CD14-positive monocyte (primary cell): ENCODE measurements at regions not wholly inside any gene's neighbourhood (a gene's known extent, or its start where the extent isn't known, plus 50 kb on each side); places are given as distances from the start of the nearest gene placed in this dataset.
A peak's percentile ranks its signal among the peaks of the same experiment; 100 is the strongest.

Source experiments
- DNase-seq, 3 donors: peaks; one replicate each; pipeline ENCODE4 v3.0.0-alpha.2; 2011 to 2022
- H2AFZ ChIP-seq: 2 replicates; pipeline ENCODE4 v1.6.0; 2012; ENCODE audit warnings: mild to moderate bottlenecking, low read depth, low read length, inconsistent platforms; ENCODE audit not compliant: insufficient read depth, poor library complexity, severe bottlenecking
- H3K27ac ChIP-seq, 2 donors: 1 replicate in 1 of 2; 2 replicates in 1 of 2; pipeline ENCODE4 v1.5.1; 2012 to 2013; ENCODE audit warnings: low read length in 2 of 2, control low read depth in 1 of 2, inconsistent platforms in 1 of 2, low read depth in 1 of 2, mild to moderate bottlenecking in 1 of 2
- H3K27me3 ChIP-seq, 2 donors: one replicate each; pipeline versions ENCODE4 v1.6.0 to v1.6.1; 2011 to 2013; ENCODE audit warnings: low read length in 2 of 2; ENCODE audit not compliant: control insufficient read depth in 2 of 2, insufficient read depth in 2 of 2
- H3K36me3 ChIP-seq, 2 donors: replicated peaks in 1 of 2; 1 replicate in 1 of 2; 2 replicates in 1 of 2; pipeline versions ENCODE4 v1.5.1 to v1.6.1; 2012 to 2013; ENCODE audit warnings: low read length in 2 of 2, control low read depth in 1 of 2, inconsistent platforms in 1 of 2, mild to moderate bottlenecking in 1 of 2; ENCODE audit not compliant: insufficient read depth in 2 of 2, control insufficient read depth in 1 of 2
- H3K4me1 ChIP-seq, 2 donors: 1 replicate in 1 of 2; 2 replicates in 1 of 2; pipeline versions ENCODE4 v1.5.1 to v1.6.1; 2012 to 2013; ENCODE audit warnings: low read length in 2 of 2, control low read depth in 1 of 2, inconsistent platforms in 1 of 2, mild to moderate bottlenecking in 1 of 2, moderate library complexity in 1 of 2; ENCODE audit not compliant: insufficient read depth in 2 of 2, control insufficient read depth in 1 of 2
- H3K4me2 ChIP-seq: replicated peaks from 2 replicates; pipeline ENCODE3; 2012; ENCODE audit warnings: low read length, moderate library complexity, mild to moderate bottlenecking; ENCODE audit not compliant: poor library complexity, severe bottlenecking; ENCODE audit errors: extremely low read depth
- H3K4me3 ChIP-seq, 3 experiments: fragments of 200-600 bp in 1 of 3; sonication (generic) in 1 of 3; replicated peaks in 1 of 3; 1 replicate in 2 of 3; 2 replicates in 1 of 3; pipeline ENCODE4 v1.5.1; 2011 to 2013; ENCODE audit warnings: low read length in 3 of 3, mild to moderate bottlenecking in 3 of 3, control low read depth in 2 of 3, low read depth in 2 of 3, inconsistent platforms in 1 of 3, moderate library complexity in 1 of 3
- H3K79me2 ChIP-seq: 2 replicates; pipeline ENCODE4 v1.6.0; 2012; ENCODE audit warnings: mild to moderate bottlenecking, control low read depth, inconsistent platforms, low read length, moderate library complexity; ENCODE audit not compliant: insufficient read depth
- H3K9ac ChIP-seq: 2 replicates; pipeline ENCODE4 v1.6.0; 2017; ENCODE audit warnings: low read length, mild to moderate bottlenecking; ENCODE audit not compliant: insufficient read depth, poor library complexity, severe bottlenecking
- H3K9me3 ChIP-seq, 2 donors: replicated peaks in 1 of 2; 1 replicate in 1 of 2; 2 replicates in 1 of 2; pipeline versions ENCODE4 v1.5.1 to v1.6.1; 2012 to 2013; ENCODE audit warnings: low read length in 2 of 2, control low read depth in 1 of 2; ENCODE audit not compliant: control insufficient read depth in 1 of 2, insufficient read depth in 1 of 2
- H4K20me1 ChIP-seq: 2 replicates; pipeline ENCODE4 v1.6.0; 2012; ENCODE audit warnings: mild to moderate bottlenecking, low read length, control low read depth, moderate library complexity; ENCODE audit not compliant: insufficient read depth
- H3K27ac Mint-ChIP-seq, 7 donors: one replicate each; pipeline ENCODE4 v1.8.0; 2020; ENCODE audit warnings: mild to moderate bottlenecking in 7 of 7, mixed read lengths in 7 of 7, moderate library complexity in 6 of 7, inconsistent platforms in 2 of 7
- H3K27me3 Mint-ChIP-seq, 3 donors: one replicate each; pipeline ENCODE4 v1.8.0; 2021 to 2022; ENCODE audit warnings: low read depth in 3 of 3, mild to moderate bottlenecking in 3 of 3, mixed read lengths in 3 of 3, moderate library complexity in 3 of 3, inconsistent platforms in 1 of 3
- H3K36me3 Mint-ChIP-seq, 2 donors: one replicate each; pipeline ENCODE4 v1.8.0; 2020; ENCODE audit warnings: mixed read lengths in 2 of 2, inconsistent platforms in 1 of 2, mild to moderate bottlenecking in 1 of 2
- H3K4me1 Mint-ChIP-seq: one replicate; pipeline ENCODE4 v1.8.0; 2020; ENCODE audit warnings: mild to moderate bottlenecking, mixed read lengths
- H3K4me3 Mint-ChIP-seq, 2 donors: one replicate each; pipeline ENCODE4 v1.8.0; 2020; ENCODE audit warnings: mild to moderate bottlenecking in 2 of 2, mixed read lengths in 2 of 2, moderate library complexity in 1 of 2
- H3K9me3 Mint-ChIP-seq, 7 donors: one replicate each; pipeline ENCODE4 v1.8.0; 2020 to 2022; ENCODE audit warnings: mixed read lengths in 7 of 7, mild to moderate bottlenecking in 6 of 7, moderate library complexity in 6 of 7, inconsistent platforms in 2 of 7
- WGBS: methylation state at CpG from one replicate; pipeline ENCODE4 v1.1.5; 2013; ENCODE audit warnings: missing lambda C conversion rate; ENCODE audit not compliant: insufficient coverage; 5-methylcytosine and 5-hydroxymethylcytosine counted together
- intact Hi-C, 2 donors: fragments of 100-400 bp; cut with micrococcal nuclease; formaldehyde crosslinking; loops; one replicate each; pipeline versions ENCODE4 v1.15.0 to v1.15.1; 2023
- TF ChIP-seq, protein P1 (sequence below): fragments of 200-600 bp; IDR thresholded peaks from one replicate; pipeline ENCODE4 v1.8.0; 2022; ENCODE audit warnings: antibody characterized with exemption, mild to moderate bottlenecking

DNA sequence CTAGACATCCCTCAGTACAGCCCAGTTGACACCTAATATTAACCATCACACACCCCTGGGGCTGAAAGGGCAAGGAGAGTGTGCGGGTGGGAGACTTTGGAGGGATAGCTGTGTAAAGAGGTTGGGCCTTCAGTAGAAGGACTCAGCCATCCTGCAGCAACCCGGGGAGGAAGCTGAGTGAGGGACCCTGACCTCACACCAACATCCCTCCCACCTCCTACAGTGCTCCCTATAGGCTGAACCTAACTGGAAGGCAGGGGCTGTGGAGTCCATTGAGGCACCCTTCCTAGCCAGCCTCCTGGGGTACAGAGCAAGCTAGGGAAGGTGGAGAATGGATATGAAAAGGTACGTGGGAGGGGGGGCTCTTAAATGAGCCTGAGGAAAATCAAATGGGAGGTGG lies 276.3 kb downstream of the PTTG2 start:
- Mint-ChIP-seq H3K4me3 (no peak overlapping the region), H3K27ac (peak overlapping the region in 2 of 7 donors; percentile 61 to 79), H3K36me3 (no peaks in the 10 kb centered on the region), H3K9me3 (peaks cover 0 to 7% (median 0%) of the 10 kb centered on the region in 7 donors), H3K4me1 (peaks cover 28% of the 10 kb centered on the region), H3K27me3 (peaks cover under 1 to 4% (median 3%) of the 10 kb centered on the region in 3 donors)
- Histone ChIP-seq H3K4me3 (no peak overlapping the region), H3K27me3 (no peaks in the 10 kb centered on the region), H3K4me1 (peaks cover 19 to 27% of the 10 kb centered on the region in 2 donors), H4K20me1 (no peaks in the 10 kb centered on the region), H3K36me3 (no peaks in the 10 kb centered on the region), H2AFZ (no peak overlapping the region), H3K4me2 (no peak overlapping the region), H3K79me2 (no peaks in the 10 kb centered on the region), H3K9ac (no peak overlapping the region), H3K27ac (no peak overlapping the region), H3K9me3 (peaks cover 0 to 2% of the 10 kb centered on the region in 2 donors)
- intact Hi-C loops: no loop called here
- DNase-seq: no peak
- TF ChIP-seq, protein P1, sequence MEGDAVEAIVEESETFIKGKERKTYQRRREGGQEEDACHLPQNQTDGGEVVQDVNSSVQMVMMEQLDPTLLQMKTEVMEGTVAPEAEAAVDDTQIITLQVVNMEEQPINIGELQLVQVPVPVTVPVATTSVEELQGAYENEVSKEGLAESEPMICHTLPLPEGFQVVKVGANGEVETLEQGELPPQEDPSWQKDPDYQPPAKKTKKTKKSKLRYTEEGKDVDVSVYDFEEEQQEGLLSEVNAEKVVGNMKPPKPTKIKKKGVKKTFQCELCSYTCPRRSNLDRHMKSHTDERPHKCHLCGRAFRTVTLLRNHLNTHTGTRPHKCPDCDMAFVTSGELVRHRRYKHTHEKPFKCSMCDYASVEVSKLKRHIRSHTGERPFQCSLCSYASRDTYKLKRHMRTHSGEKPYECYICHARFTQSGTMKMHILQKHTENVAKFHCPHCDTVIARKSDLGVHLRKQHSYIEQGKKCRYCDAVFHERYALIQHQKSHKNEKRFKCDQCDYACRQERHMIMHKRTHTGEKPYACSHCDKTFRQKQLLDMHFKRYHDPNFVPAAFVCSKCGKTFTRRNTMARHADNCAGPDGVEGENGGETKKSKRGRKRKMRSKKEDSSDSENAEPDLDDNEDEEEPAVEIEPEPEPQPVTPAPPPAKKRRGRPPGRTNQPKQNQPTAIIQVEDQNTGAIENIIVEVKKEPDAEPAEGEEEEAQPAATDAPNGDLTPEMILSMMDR: no peak
- WGBS: 100% methylated on average over 1 of the region's 3 CpGs

DNA sequence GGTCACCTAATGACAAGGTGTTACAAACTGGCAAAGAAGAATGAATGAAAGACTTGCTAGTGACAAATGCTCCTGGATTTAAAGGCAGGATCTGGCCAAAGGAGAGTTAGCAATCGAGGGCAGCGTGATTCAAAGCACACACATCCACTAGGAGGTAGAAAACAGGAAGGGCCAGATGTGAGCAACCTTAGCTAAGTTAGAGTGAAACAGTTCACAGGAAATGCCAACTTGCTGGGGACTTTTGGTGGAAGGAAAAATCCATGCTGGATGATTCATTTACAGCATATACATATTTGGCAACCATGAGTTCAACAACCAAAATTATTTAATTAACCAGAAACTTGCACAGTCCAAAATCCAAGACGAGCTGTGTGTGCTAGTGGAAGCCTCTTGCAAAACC lies 276.9 kb downstream of the PTTG2 start:
- H3K27ac Mint-ChIP-seq: peak overlapping the region in 1 of 7 donors; percentile 79
- Histone ChIP-seq H4K20me1 (no peaks in the 10 kb centered on the region), H3K27ac (no peak overlapping the region), H3K36me3 (no peaks in the 10 kb centered on the region), H3K9me3 (peaks cover 0 to 2% of the 10 kb centered on the region in 2 donors), H3K79me2 (no peaks in the 10 kb centered on the region), H3K4me1 (peaks cover 19 to 27% of the 10 kb centered on the region in 2 donors), H3K4me2 (no peak overlapping the region), H3K9ac (no peak overlapping the region), H3K27me3 (no peaks in the 10 kb centered on the region), H2AFZ (no peak overlapping the region), H3K4me3 (no peak overlapping the region)
- H3K27me3 Mint-ChIP-seq: peaks cover 2 to 4% (median 3%) of the 10 kb centered on the region in 3 donors
- H3K4me3 Mint-ChIP-seq: no peak overlapping the region
- H3K9me3 Mint-ChIP-seq: peaks cover 0 to 7% (median 0%) of the 10 kb centered on the region in 7 donors
- intact Hi-C loops: no loop called here
- TF ChIP-seq, protein P1: no peak
- peak; percentile 26 to 80 (median 48) for DNase-seq
- peaks cover 34% of the 10 kb centered on the region for H3K4me1 Mint-ChIP-seq
- no peaks in the 10 kb centered on the region for H3K36me3 Mint-ChIP-seq
- no CpG with 5 or more reads among the region's 3 CpGs for WGBS
